ENCODE measurements at regions not wholly inside any gene's neighbourhood (a gene's known extent, or its start where the extent isn't known, plus 50 kb on each side); places are given as distances from the start of the nearest gene placed in this dataset.
A peak's percentile ranks its signal among the peaks of the same experiment; 100 is the strongest.
"Not testable (repeated sequence)": the region's sequence is repeated elsewhere in the genome, so short reads cannot be mapped to it uniquely, and the experiment has no call there.

- no peak for DNase-seq (ENCODE audit: low read depth)
- no peak overlapping the region for H3K4me3 ChIP-seq (ENCODE audit: control insufficient read depth, low read depth, low read length)
- TF ChIP-seq CTCF (conservative IDR thresholded peaks at IDR 0.05; ENCODE audit: control insufficient read depth, insufficient read depth, low read depth, low read length) = no peak
These were observed 550.3 kb downstream of the FAM181B start for GRCh38 chr11:82183346-82183745.

- DNase-seq (ENCODE audit: low read depth); H3K4me3 ChIP-seq (ENCODE audit: control insufficient read depth, low read depth, low read length): not testable (repeated sequence)
These were observed 551.0 kb downstream of the FAM181B start for GRCh38 chr11:82182697-82183096.

- H3K4me3 ChIP-seq (ENCODE audit: control insufficient read depth, low read depth, low read length); DNase-seq (ENCODE audit: low read depth): not testable (repeated sequence)
These were observed 551.9 kb downstream of the FAM181B start for GRCh38 chr11:82181796-82182195.

- H3K4me3 ChIP-seq (ENCODE audit: control insufficient read depth, low read depth, low read length) = no peak overlapping the region
- no peak for DNase-seq (ENCODE audit: low read depth)
- no peak for TF ChIP-seq CTCF (conservative IDR thresholded peaks at IDR 0.05; ENCODE audit: control insufficient read depth, insufficient read depth, low read depth, low read length)
These were observed 556.7 kb downstream of the FAM181B start for GRCh38 chr11:82176945-82177344.

- no peak overlapping the region for H3K4me3 ChIP-seq (ENCODE audit: control insufficient read depth, low read depth, low read length)
- no peak for TF ChIP-seq CTCF (conservative IDR thresholded peaks at IDR 0.05; ENCODE audit: control insufficient read depth, insufficient read depth, low read depth, low read length)
- DNase-seq (ENCODE audit: low read depth) = no peak
These were observed 557.3 kb downstream of the FAM181B start for GRCh38 chr11:82176365-82176764.

- no peak overlapping the region for H3K4me3 ChIP-seq (ENCODE audit: control insufficient read depth, low read depth, low read length)
- TF ChIP-seq CTCF (conservative IDR thresholded peaks at IDR 0.05; ENCODE audit: control insufficient read depth, insufficient read depth, low read depth, low read length) = peak; percentile 34
- DNase-seq (ENCODE audit: low read depth) = no peak
These were observed 559.1 kb downstream of the FAM181B start for GRCh38 chr11:82174610-82175009.

- DNase-seq (ENCODE audit: low read depth) = no peak
- no peak for TF ChIP-seq CTCF (conservative IDR thresholded peaks at IDR 0.05; ENCODE audit: control insufficient read depth, insufficient read depth, low read depth, low read length)
These were observed 586.9 kb downstream of the FAM181B start for GRCh38 chr11:82146789-82147188.

GRCh38 chr11:82118946-82119345, 614.7 kb downstream of the FAM181B start:
- no peak for DNase-seq (ENCODE audit: low read depth)
- no peak for TF ChIP-seq CTCF (conservative IDR thresholded peaks at IDR 0.05; ENCODE audit: control insufficient read depth, insufficient read depth, low read depth, low read length)

More at GRCh38 chr11:82146789-82147188, 586.9 kb downstream of the FAM181B start:
- no peak overlapping the region for H3K4me3 ChIP-seq (ENCODE audit: control insufficient read depth, low read depth, low read length)

More at GRCh38 chr11:82118946-82119345, 614.7 kb downstream of the FAM181B start:
- H3K4me3 ChIP-seq (ENCODE audit: control insufficient read depth, low read depth, low read length) = no peak overlapping the region

Measured in fibroblast of mammary gland (primary cell).